ENCODE measurements at regions not wholly inside any gene's neighbourhood (a gene's known extent, or its start where the extent isn't known, plus 50 kb on each side); places are given as distances from the start of the nearest gene placed in this dataset.

DNA sequence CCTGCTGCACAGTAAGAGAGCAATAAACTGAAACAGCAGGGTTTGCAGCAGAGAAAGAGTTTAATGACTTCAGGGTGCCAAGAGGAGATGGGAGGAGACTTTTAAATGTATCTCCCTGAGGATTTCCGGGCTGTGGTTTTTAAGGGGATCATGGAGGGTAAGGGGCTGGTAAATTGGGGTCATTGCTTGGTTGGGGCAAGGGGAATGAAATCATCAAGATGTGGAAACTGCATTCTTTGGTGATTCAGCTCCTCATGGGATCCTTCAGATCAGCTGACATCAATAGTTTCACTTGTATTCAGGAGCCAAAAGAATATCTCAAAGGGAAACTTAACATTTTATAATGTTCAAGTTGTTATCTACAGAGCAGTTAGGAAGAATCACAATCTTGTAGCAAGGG, 174.3 kb upstream of the ANXA10 start:
- no peak for TF ChIP-seq CTCF (IDR thresholded peaks at IDR 0.05)
- TF ChIP-seq POLR2A (IDR thresholded peaks at IDR 0.05) = no peak

All from heart left ventricle (tissue), 13 donors.